GM13977 (cell line): ENCODE measurements at regions not wholly inside any gene's neighbourhood (a gene's known extent, or its start where the extent isn't known, plus 50 kb on each side); places are given as distances from the start of the nearest gene placed in this dataset.

Source experiments
- DNase-seq: peaks from one replicate; pipeline ENCODE4 v3.0.0; 2012; ENCODE audit warnings: low spot score
- in situ Hi-C: fragments of 300-500 bp; cut with MboI; formaldehyde crosslinking; loops from one replicate; pipeline ENCODE4 v1.12.0; 2022; ENCODE audit warnings: low sequenced_read_pairs, low pct_unique_long_range_greater_than_20kb, mixed read lengths, inconsistent platforms; ENCODE audit not compliant: unreplicated experiment
- TF ChIP-seq, protein P1 (sequence below): IDR thresholded peaks from 2 replicates; pipeline ENCODE4 v1.5.1; 2012; ENCODE audit warnings: mild to moderate bottlenecking, control low read depth; ENCODE audit not compliant: insufficient read depth; ENCODE audit errors: extremely low read depth, missing control alignments

DNA sequence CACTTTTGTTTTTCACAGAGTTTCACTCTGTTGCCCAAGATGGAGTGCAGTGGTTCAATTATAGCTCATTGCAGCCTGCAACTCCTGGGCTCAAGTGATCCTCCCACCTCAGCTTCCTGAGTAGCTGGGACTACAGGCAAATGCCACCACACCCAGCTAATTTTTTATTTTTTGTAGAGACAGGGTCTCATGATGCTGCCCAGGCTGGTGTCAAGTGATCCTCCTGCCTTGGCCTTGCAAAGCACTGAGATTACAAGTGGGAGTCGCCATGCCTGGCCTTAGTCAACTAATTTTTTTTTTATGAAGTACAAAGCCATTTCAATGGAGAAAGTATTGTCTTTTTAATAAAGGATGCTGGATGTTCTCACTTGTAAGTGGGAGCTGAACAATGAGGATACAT lies 51.3 kb upstream of the UXT start:
- TF ChIP-seq, protein P1, sequence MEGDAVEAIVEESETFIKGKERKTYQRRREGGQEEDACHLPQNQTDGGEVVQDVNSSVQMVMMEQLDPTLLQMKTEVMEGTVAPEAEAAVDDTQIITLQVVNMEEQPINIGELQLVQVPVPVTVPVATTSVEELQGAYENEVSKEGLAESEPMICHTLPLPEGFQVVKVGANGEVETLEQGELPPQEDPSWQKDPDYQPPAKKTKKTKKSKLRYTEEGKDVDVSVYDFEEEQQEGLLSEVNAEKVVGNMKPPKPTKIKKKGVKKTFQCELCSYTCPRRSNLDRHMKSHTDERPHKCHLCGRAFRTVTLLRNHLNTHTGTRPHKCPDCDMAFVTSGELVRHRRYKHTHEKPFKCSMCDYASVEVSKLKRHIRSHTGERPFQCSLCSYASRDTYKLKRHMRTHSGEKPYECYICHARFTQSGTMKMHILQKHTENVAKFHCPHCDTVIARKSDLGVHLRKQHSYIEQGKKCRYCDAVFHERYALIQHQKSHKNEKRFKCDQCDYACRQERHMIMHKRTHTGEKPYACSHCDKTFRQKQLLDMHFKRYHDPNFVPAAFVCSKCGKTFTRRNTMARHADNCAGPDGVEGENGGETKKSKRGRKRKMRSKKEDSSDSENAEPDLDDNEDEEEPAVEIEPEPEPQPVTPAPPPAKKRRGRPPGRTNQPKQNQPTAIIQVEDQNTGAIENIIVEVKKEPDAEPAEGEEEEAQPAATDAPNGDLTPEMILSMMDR: no peak
- no peak for DNase-seq
- in situ Hi-C loops: no loop called here
